SKM-1 (cell line): ENCODE measurements at regions not wholly inside any gene's neighbourhood (a gene's known extent, or its start where the extent isn't known, plus 50 kb on each side); places are given as distances from the start of the nearest gene placed in this dataset.

Source experiments
- DNase-seq: peaks from one replicate; lab custom pipeline; 2025; ENCODE audit not compliant: unreplicated experiment; lab: John Stamatoyannopoulos, UW

GRCh38 chr11:119474682-119475596, 52.0 kb upstream of the THY1 start:
- DNase-seq = peak; percentile 23

GRCh38 chr11:119473901-119474681, 51.1 kb upstream of the THY1 start:
- DNase-seq = no peak

- DNase-seq = no peak
These were observed 50.3 kb upstream of the THY1 start for GRCh38 chr11:119473226-119473625.

DNA sequence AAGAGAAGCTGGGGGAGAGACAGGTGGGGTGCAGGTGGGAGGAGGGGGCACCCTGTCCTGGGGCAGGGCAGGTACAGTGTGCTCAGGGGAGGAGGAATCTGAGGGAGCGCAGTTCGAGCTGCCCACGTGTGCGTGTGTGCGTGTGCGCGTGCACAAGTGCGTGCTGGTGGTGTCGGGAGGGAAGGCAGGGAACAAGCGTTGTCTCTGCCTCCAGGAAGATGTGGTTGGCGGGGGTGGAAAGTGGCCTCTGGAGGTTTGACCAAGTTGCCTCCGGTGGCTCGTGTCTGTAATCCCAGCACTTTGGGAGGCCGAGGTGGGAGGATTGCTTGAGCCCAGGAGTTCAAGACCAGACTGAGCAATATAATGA, 49.9 kb upstream of the THY1 start:
- no peak for DNase-seq
